ENCODE measurements at regions not wholly inside any gene's neighbourhood (a gene's known extent, or its start where the extent isn't known, plus 50 kb on each side); places are given as distances from the start of the nearest gene placed in this dataset.

DNA sequence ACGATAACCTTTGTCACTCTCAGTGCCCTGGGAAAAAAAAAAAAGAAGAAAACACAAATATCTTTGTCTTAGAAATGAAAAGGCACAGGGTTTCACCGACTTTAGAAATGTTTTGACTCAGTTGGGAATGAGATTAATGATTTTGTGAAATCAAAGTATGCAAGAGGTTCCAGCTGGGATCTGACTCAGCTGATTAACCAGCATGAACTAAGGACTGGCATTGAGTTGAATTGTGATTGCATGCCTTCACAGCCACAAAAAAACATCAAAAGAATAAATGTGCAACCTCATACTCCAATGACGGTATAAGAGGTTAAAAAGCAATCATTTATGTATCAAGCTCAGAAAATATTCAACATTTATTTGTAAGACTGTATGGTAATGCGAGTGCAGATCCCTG lies 566.6 kb upstream of the DSEL start:
- H3K27me3 ChIP-seq (ENCODE audit: control insufficient read depth, insufficient read depth, low read length) = no peaks in the 10 kb centered on the region
- ATAC-seq (no peak), DNase-seq (ENCODE audit: low read depth, low spot score) (no peak)
- ChIA-PET CTCF (no interaction called here), POLR2A (no interaction called here)
- H3K4me1 ChIP-seq (ENCODE audit: control insufficient read depth, insufficient read depth, low read length) = no peaks in the 10 kb centered on the region
- no peak for TF ChIP-seq TCF7L2 (IDR thresholded peaks at IDR 0.05; ENCODE audit: low read depth, low read length)
- TF ChIP-seq, protein P1, sequence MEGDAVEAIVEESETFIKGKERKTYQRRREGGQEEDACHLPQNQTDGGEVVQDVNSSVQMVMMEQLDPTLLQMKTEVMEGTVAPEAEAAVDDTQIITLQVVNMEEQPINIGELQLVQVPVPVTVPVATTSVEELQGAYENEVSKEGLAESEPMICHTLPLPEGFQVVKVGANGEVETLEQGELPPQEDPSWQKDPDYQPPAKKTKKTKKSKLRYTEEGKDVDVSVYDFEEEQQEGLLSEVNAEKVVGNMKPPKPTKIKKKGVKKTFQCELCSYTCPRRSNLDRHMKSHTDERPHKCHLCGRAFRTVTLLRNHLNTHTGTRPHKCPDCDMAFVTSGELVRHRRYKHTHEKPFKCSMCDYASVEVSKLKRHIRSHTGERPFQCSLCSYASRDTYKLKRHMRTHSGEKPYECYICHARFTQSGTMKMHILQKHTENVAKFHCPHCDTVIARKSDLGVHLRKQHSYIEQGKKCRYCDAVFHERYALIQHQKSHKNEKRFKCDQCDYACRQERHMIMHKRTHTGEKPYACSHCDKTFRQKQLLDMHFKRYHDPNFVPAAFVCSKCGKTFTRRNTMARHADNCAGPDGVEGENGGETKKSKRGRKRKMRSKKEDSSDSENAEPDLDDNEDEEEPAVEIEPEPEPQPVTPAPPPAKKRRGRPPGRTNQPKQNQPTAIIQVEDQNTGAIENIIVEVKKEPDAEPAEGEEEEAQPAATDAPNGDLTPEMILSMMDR (IDR thresholded peaks at IDR 0.05) = no peak
- TF ChIP-seq SIN3A (IDR thresholded peaks at IDR 0.05; ENCODE audit: borderline replicate concordance, insufficient read depth, low read depth, low read length) = no peak
- no peak for TF ChIP-seq POLR2AphosphoS5 (IDR thresholded peaks at IDR 0.05; ENCODE audit: low read depth, low read length)
- TF ChIP-seq, protein P2, sequence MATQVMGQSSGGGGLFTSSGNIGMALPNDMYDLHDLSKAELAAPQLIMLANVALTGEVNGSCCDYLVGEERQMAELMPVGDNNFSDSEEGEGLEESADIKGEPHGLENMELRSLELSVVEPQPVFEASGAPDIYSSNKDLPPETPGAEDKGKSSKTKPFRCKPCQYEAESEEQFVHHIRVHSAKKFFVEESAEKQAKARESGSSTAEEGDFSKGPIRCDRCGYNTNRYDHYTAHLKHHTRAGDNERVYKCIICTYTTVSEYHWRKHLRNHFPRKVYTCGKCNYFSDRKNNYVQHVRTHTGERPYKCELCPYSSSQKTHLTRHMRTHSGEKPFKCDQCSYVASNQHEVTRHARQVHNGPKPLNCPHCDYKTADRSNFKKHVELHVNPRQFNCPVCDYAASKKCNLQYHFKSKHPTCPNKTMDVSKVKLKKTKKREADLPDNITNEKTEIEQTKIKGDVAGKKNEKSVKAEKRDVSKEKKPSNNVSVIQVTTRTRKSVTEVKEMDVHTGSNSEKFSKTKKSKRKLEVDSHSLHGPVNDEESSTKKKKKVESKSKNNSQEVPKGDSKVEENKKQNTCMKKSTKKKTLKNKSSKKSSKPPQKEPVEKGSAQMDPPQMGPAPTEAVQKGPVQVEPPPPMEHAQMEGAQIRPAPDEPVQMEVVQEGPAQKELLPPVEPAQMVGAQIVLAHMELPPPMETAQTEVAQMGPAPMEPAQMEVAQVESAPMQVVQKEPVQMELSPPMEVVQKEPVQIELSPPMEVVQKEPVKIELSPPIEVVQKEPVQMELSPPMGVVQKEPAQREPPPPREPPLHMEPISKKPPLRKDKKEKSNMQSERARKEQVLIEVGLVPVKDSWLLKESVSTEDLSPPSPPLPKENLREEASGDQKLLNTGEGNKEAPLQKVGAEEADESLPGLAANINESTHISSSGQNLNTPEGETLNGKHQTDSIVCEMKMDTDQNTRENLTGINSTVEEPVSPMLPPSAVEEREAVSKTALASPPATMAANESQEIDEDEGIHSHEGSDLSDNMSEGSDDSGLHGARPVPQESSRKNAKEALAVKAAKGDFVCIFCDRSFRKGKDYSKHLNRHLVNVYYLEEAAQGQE (IDR thresholded peaks at IDR 0.05; ENCODE audit: insufficient read depth in 1 of 2, low read depth in 2 of 2, low read length in 1 of 2) = no peak
- no peaks in the 10 kb centered on the region for H3K36me3 ChIP-seq (ENCODE audit: control insufficient read depth, insufficient read depth, low read length)
- no peak overlapping the region for H3K4me3 ChIP-seq (ENCODE audit: low read depth in 2 of 2, low read length in 2 of 2)
- no TSS peak for BruUV-seq (replicated peaks)
- H3K27ac ChIP-seq (ENCODE audit: low read length) = no peak overlapping the region
- in situ Hi-C loops (cut with HindIII; ENCODE audit: low pct_unique_long_range_greater_than_20kb, low sequenced_read_pairs) (no loop called here), intact Hi-C loops (cut with micrococcal nuclease; ENCODE audit: unreplicated experiment) (no loop called here)
- no peaks in the 10 kb centered on the region for H3K9me3 ChIP-seq (ENCODE audit: control insufficient read depth, insufficient read depth, low read depth, low read length)

DNA sequence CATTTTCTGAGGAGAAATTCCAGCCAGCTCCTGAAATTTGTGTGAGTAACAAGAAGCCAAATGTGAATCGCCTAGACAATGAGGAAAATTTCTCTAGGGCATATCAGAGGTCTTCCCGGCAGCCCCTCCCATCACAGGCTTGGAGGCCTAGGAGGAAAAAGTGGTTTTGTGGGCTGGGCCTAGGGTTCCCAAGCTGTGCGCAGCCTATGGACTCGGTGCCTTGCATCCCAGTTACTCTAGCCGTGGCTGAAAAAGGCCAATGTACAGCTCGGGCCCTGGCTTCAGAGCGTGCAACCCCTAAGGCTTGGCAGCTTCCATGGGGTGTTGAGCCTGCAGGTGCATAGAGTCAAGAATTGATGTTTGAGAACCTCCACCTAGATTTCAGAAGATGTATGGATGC lies 556.2 kb upstream of the DSEL start:
- BruUV-seq (replicated peaks) = no TSS peak
- CTCF ChIA-PET = no interaction called here
- intact Hi-C loops (cut with micrococcal nuclease; ENCODE audit: unreplicated experiment) = no loop called here

More for the DNA sequence above, 556.2 kb upstream of the DSEL start:
- Histone ChIP-seq H3K27ac (ENCODE audit: low read length) (no peak overlapping the region), H3K27me3 (ENCODE audit: control insufficient read depth, insufficient read depth, low read length) (no peaks in the 10 kb centered on the region), H3K4me3 (ENCODE audit: low read depth in 2 of 2, low read length in 2 of 2) (no peak overlapping the region), H3K4me1 (ENCODE audit: control insufficient read depth, insufficient read depth, low read length) (no peaks in the 10 kb centered on the region), H3K9me3 (ENCODE audit: control insufficient read depth, insufficient read depth, low read depth, low read length) (no peaks in the 10 kb centered on the region), H3K36me3 (ENCODE audit: control insufficient read depth, insufficient read depth, low read length) (no peaks in the 10 kb centered on the region)
- ATAC-seq (no peak), DNase-seq (ENCODE audit: low read depth, low spot score) (no peak)
- in situ Hi-C loops (cut with HindIII; ENCODE audit: low pct_unique_long_range_greater_than_20kb, low sequenced_read_pairs) = no loop called here
- POLR2A ChIA-PET = no interaction called here
- TF ChIP-seq, protein P2 (IDR thresholded peaks at IDR 0.05; ENCODE audit: insufficient read depth in 1 of 2, low read depth in 2 of 2, low read length in 1 of 2) = no peak
- no peak for TF ChIP-seq TCF7L2 (IDR thresholded peaks at IDR 0.05; ENCODE audit: low read depth, low read length)
- no peak for TF ChIP-seq POLR2AphosphoS5 (IDR thresholded peaks at IDR 0.05; ENCODE audit: low read depth, low read length)
- TF ChIP-seq, protein P1 (IDR thresholded peaks at IDR 0.05) = no peak
- no peak for TF ChIP-seq SIN3A (IDR thresholded peaks at IDR 0.05; ENCODE audit: borderline replicate concordance, insufficient read depth, low read depth, low read length)
